ENCODE measurements at regions not wholly inside any gene's neighbourhood (a gene's known extent, or its start where the extent isn't known, plus 50 kb on each side); places are given as distances from the start of the nearest gene placed in this dataset.
"Not testable (repeated sequence)": the region's sequence is repeated elsewhere in the genome, so short reads cannot be mapped to it uniquely, and the experiment has no call there.

GRCh38 chrX:65873385-65873784, 166.5 kb downstream of the VSIG4 start:
- no peak for DNase-seq (ENCODE audit: low spot score)
- in situ Hi-C loops (cut with MboI; ENCODE audit: low sequenced_read_pairs, unreplicated experiment), result loop anchor here (25.0 kb wide), 1 partner anchor 286 kb away; no protein-coding TSS in a partner anchor

GRCh38 chrX:65871671-65872311, 168.1 kb downstream of the VSIG4 start:
- peak; percentile 16 for DNase-seq (ENCODE audit: low spot score)
- TF ChIP-seq, protein P1, sequence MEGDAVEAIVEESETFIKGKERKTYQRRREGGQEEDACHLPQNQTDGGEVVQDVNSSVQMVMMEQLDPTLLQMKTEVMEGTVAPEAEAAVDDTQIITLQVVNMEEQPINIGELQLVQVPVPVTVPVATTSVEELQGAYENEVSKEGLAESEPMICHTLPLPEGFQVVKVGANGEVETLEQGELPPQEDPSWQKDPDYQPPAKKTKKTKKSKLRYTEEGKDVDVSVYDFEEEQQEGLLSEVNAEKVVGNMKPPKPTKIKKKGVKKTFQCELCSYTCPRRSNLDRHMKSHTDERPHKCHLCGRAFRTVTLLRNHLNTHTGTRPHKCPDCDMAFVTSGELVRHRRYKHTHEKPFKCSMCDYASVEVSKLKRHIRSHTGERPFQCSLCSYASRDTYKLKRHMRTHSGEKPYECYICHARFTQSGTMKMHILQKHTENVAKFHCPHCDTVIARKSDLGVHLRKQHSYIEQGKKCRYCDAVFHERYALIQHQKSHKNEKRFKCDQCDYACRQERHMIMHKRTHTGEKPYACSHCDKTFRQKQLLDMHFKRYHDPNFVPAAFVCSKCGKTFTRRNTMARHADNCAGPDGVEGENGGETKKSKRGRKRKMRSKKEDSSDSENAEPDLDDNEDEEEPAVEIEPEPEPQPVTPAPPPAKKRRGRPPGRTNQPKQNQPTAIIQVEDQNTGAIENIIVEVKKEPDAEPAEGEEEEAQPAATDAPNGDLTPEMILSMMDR (IDR thresholded peaks at IDR 0.05; ENCODE audit: borderline replicate concordance, control extremely low read depth, extremely low read depth, insufficient read depth, missing control alignments), result no peak
- in situ Hi-C loops (cut with MboI; ENCODE audit: low sequenced_read_pairs, unreplicated experiment), result loop anchor here (25.0 kb wide), 1 partner anchor 284 kb away; no protein-coding TSS in a partner anchor

More at GRCh38 chrX:65873385-65873784, 166.5 kb downstream of the VSIG4 start:
- TF ChIP-seq, protein P1 (IDR thresholded peaks at IDR 0.05; ENCODE audit: borderline replicate concordance, control extremely low read depth, extremely low read depth, insufficient read depth, missing control alignments), result no peak

DNA sequence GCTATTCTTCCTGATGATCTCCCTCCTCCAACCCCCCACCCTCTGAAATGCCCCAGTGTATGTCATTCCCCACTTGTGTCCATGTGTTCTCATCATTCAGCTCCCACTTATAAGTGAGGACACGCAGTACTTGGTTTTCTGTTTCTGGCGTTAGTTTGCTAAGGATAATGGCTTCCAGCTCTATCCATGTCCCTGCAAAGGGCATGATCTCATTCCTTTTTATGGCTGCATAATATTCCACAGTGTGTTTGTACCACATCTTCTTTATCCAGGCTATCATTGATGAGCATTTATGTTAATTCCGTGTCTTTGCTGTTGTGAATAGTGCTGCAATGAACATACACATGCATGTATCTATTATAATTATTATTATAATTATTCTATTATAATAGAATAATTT, 169.3 kb downstream of the VSIG4 start:
- in situ Hi-C loops (cut with MboI; ENCODE audit: low sequenced_read_pairs, unreplicated experiment), result loop anchor here (25.0 kb wide), 1 partner anchor 283 kb away; no protein-coding TSS in a partner anchor
- DNase-seq (ENCODE audit: low spot score), result not testable (repeated sequence)

DNA sequence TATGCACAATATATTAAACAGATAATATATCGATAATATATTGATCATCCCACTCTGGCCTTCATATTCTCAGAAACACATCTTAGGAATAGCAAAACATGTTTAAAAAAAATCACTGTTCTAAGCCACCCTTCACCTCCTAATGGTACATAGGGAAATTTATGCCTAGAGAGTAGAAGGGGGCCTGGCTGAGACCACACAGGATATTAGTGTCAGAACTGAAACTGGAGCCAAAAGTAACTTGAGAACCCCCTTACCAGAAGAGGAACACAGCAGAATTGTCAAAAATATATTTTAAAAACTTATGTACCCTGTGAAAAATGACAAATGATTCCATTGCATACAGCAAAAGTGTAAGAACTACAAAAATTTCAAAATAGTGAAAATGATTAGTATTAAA, 173.1 kb downstream of the VSIG4 start:
- TF ChIP-seq, protein P1 (IDR thresholded peaks at IDR 0.05; ENCODE audit: borderline replicate concordance, control extremely low read depth, extremely low read depth, insufficient read depth, missing control alignments), result no peak
- in situ Hi-C loops (cut with MboI; ENCODE audit: low sequenced_read_pairs, unreplicated experiment), result loop anchor here (25.0 kb wide), 1 partner anchor 279 kb away; no protein-coding TSS in a partner anchor
- no peak for DNase-seq (ENCODE audit: low spot score)

GRCh38 chrX:65866146-65866545, 173.7 kb downstream of the VSIG4 start:
- DNase-seq (ENCODE audit: low spot score), result peak; percentile 12
- TF ChIP-seq, protein P1 (IDR thresholded peaks at IDR 0.05; ENCODE audit: borderline replicate concordance, control extremely low read depth, extremely low read depth, insufficient read depth, missing control alignments), result no peak
- in situ Hi-C loops (cut with MboI; ENCODE audit: low sequenced_read_pairs, unreplicated experiment), result loop anchor here (25.0 kb wide), 1 partner anchor 279 kb away; no protein-coding TSS in a partner anchor

DNA sequence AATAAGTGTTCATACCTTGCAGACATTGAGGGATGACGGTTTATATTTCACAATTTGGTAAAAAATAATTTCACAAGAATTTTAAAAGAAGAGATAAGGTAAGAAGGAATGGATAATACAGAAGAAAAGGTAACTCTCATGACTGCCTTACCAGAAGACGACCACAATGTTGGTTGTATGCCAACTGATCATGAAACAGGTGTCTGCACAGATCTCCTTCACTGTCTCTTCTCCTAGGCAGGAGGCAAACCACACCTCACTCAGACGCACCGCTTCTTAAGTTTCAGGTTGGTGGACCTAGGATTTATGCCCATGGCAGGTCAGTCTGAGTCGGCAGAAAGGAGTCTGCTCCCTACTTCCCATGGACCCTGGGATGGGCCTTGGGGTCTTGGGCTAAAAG, 177.2 kb downstream of the VSIG4 start:
- in situ Hi-C loops (cut with MboI; ENCODE audit: low sequenced_read_pairs, unreplicated experiment), result loop anchor here (25.0 kb wide), 1 partner anchor 275 kb away; no protein-coding TSS in a partner anchor
- no peak for DNase-seq (ENCODE audit: low spot score)
- TF ChIP-seq, protein P1 (IDR thresholded peaks at IDR 0.05; ENCODE audit: borderline replicate concordance, control extremely low read depth, extremely low read depth, insufficient read depth, missing control alignments), result no peak

DNA sequence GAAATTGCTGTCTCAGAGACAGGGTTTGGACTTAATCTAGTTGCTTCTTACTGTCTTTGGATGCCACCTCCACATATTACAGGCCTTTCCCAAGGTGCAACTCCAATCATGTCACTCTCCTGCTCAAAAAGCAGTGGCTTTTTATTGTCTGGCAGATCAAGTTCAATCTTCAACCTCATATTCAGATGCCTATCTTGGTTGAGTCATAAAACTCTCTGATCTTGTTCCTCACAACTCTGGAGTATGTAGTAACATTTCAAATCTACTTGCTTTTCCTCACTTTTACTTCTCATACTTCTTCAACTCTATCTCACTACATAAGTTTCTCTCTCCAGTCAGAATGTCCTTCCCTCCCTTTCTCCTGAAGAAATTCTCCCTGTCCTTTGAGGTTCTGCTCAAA, 180.6 kb downstream of the VSIG4 start:
- in situ Hi-C loops (cut with MboI; ENCODE audit: low sequenced_read_pairs, unreplicated experiment), result loop anchor here (25.0 kb wide), 1 partner anchor 272 kb away; no protein-coding TSS in a partner anchor
- DNase-seq (ENCODE audit: low spot score), result no peak

DNA sequence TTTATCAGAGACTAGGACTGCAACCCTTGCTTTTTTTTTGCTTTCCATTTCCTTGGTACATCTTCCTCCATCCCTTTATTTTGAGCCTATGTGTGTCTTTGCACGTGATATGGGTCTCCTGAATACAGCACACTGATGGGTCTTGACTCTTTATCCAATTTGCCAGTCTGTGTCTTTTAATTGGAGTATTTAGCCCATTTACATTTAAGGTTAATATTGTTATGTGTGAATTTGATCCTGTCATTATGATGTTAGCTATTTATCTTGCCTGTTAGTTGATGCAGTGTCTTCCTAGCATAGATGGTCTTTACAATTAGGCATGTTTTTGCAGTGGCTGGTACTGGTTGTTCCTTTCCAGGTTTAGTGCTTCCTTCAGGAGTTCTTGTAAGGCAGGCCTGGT, 185.4 kb downstream of the VSIG4 start:
- in situ Hi-C loops (cut with MboI; ENCODE audit: low sequenced_read_pairs, unreplicated experiment), result loop anchor here (25.0 kb wide), 1 partner anchor 267 kb away; no protein-coding TSS in a partner anchor
- not testable (repeated sequence) for DNase-seq (ENCODE audit: low spot score)

More for the DNA sequence above, 180.6 kb downstream of the VSIG4 start:
- TF ChIP-seq, protein P1 (IDR thresholded peaks at IDR 0.05; ENCODE audit: borderline replicate concordance, control extremely low read depth, extremely low read depth, insufficient read depth, missing control alignments), result no peak

GRCh38 chrX:65851306-65851705, 183.9 kb downstream of the MSN start:
- in situ Hi-C loops (cut with MboI; ENCODE audit: low sequenced_read_pairs, unreplicated experiment), result loop anchor here (25.0 kb wide), 1 partner anchor 264 kb away; no protein-coding TSS in a partner anchor
- DNase-seq (ENCODE audit: low spot score), result not testable (repeated sequence)

- in situ Hi-C loops (cut with MboI; ENCODE audit: low sequenced_read_pairs, unreplicated experiment), result loop anchor here (25.0 kb wide), 1 partner anchor 264 kb away; no protein-coding TSS in a partner anchor
- not testable (repeated sequence) for DNase-seq (ENCODE audit: low spot score)
Observed at GRCh38 chrX:65850821-65851220, 183.4 kb downstream of the MSN start.

All from GM13976 (cell line).